Tibial nerve (tissue), 4 donors: ENCODE measurements at regions not wholly inside any gene's neighbourhood (a gene's known extent, or its start where the extent isn't known, plus 50 kb on each side); places are given as distances from the start of the nearest gene placed in this dataset.
A peak's percentile ranks its signal among the peaks of the same experiment; 100 is the strongest.

Experiments used
- DNase-seq, 2 donors: peaks; one replicate each; pipeline ENCODE4 v3.0.0-alpha.2; 2019; ENCODE audit warnings: low spot score in 2 of 2
- H3K27ac ChIP-seq, 4 donors: fragments of 200-600 bp; sonication (generic) in 3 of 4; one replicate each; pipeline ENCODE4 v1.5.1; 2017 to 2019; ENCODE audit warnings: mild to moderate bottlenecking in 1 of 4
- H3K27me3 ChIP-seq, 2 donors: fragments of 200-600 bp; sonication (generic) in 1 of 2; one replicate each; pipeline versions ENCODE4 v1.5.1 to v1.6.0; 2017 to 2019
- H3K36me3 ChIP-seq, 3 donors: fragments of 200-600 bp; sonication (generic); one replicate each; pipeline ENCODE4 v1.5.1; 2018 to 2019
- H3K4me1 ChIP-seq, 4 donors: fragments of 200-600 bp; sonication (generic) in 3 of 4; one replicate each; pipeline ENCODE4 v1.5.1; 2017 to 2019
- H3K4me3 ChIP-seq, 4 donors: fragments of 200-600 bp; sonication (generic) in 3 of 4; one replicate each; pipeline ENCODE4 v1.5.1; 2017 to 2019; ENCODE audit warnings: mild to moderate bottlenecking in 1 of 4, moderate library complexity in 1 of 4
- H3K9me3 ChIP-seq, 4 donors: fragments of 200-600 bp; sonication (generic) in 3 of 4; one replicate each; pipeline ENCODE4 v1.5.1; 2017 to 2019
- EP300 ChIP-seq, 2 donors: sonication (generic); formaldehyde crosslinking; IDR thresholded peaks; one replicate each; pipeline ENCODE4 v1.6.1; 2017; ENCODE audit warnings: antibody characterized with exemption in 2 of 2, mild to moderate bottlenecking in 1 of 2
- POLR2A ChIP-seq, 2 donors: fragments of 450-650 bp; IDR thresholded peaks; one replicate each; pipeline ENCODE4 v1.6.1; 2017; ENCODE audit warnings: antibody characterized with exemption in 2 of 2, mild to moderate bottlenecking in 2 of 2, moderate library complexity in 2 of 2
- WGBS, 2 donors: methylation state at CpG; one replicate each; pipeline ENCODE4 v1.1.5; 2018; 5-methylcytosine and 5-hydroxymethylcytosine counted together
- TF ChIP-seq, protein P1 (sequence below), 5 experiments: fragments of 200-600 bp in 3 of 5; fragments of 450-650 bp in 2 of 5; sonication (generic) in 3 of 5; IDR thresholded peaks; one replicate each; pipeline ENCODE4 v1.5.1; 2016 to 2019; ENCODE audit warnings: antibody characterized with exemption in 5 of 5, mild to moderate bottlenecking in 3 of 5, moderate library complexity in 2 of 5

DNA sequence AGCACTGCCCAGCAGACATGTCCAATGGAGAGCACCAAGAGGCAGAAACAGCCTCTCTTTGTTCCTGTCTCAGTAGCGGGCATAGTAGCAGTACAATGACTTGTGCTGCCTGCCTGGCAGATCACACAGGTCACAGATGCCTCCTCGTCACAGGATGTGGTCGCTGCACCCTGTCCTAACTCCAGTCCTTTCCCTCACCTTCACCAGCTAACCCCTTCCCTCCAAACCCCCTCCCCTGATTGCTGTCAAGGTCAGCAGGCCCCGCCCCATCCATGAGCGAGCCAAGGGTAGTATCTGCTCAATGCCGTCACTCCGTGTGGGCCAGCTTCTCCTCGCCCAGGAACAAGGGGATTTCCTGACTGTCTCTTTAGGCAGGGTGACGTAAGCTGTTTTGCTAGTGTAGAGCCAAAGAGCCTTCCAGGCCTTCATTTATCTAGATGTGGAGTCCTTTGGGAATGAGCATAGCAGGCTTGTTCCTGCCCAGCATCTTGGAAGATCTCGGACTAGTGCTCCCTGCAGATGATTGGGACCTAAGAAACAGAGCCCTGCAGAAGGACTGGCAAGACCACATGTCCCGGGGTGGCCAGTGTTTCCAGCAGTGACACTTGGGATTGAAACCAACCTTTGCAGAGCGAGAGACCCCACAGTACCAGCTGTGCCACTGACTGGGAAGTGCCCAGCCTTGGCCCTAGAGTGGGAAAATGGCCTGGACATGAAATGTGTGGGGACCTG lies 75.9 kb upstream of the TNRC6C start:
- H3K36me3 ChIP-seq = no peaks in the 10 kb centered on the region
- H3K4me1 ChIP-seq = peaks cover 0 to 53% (median 36%) of the 10 kb centered on the region in 4 donors
- WGBS, 2 donors = 32 to 49% methylated on average over 11 to 12 of the region's 12 CpGs
- H3K9me3 ChIP-seq = no peaks in the 10 kb centered on the region
- no peak overlapping the region for H3K4me3 ChIP-seq
- no peaks in the 10 kb centered on the region for H3K27me3 ChIP-seq
- DNase-seq = peak in 1 of 2 donors; percentile 40
- H3K27ac ChIP-seq = peak overlapping the region in 3 of 4 donors; percentile 35 to 64 (median 49)
- TF ChIP-seq EP300 (IDR thresholded peaks at IDR 0.05) (peak in 1 of 2 donors; percentile 23), POLR2A (IDR thresholded peaks at IDR 0.05) (no peak)
- TF ChIP-seq, protein P1, sequence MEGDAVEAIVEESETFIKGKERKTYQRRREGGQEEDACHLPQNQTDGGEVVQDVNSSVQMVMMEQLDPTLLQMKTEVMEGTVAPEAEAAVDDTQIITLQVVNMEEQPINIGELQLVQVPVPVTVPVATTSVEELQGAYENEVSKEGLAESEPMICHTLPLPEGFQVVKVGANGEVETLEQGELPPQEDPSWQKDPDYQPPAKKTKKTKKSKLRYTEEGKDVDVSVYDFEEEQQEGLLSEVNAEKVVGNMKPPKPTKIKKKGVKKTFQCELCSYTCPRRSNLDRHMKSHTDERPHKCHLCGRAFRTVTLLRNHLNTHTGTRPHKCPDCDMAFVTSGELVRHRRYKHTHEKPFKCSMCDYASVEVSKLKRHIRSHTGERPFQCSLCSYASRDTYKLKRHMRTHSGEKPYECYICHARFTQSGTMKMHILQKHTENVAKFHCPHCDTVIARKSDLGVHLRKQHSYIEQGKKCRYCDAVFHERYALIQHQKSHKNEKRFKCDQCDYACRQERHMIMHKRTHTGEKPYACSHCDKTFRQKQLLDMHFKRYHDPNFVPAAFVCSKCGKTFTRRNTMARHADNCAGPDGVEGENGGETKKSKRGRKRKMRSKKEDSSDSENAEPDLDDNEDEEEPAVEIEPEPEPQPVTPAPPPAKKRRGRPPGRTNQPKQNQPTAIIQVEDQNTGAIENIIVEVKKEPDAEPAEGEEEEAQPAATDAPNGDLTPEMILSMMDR (IDR thresholded peaks at IDR 0.05) = no peak

DNA sequence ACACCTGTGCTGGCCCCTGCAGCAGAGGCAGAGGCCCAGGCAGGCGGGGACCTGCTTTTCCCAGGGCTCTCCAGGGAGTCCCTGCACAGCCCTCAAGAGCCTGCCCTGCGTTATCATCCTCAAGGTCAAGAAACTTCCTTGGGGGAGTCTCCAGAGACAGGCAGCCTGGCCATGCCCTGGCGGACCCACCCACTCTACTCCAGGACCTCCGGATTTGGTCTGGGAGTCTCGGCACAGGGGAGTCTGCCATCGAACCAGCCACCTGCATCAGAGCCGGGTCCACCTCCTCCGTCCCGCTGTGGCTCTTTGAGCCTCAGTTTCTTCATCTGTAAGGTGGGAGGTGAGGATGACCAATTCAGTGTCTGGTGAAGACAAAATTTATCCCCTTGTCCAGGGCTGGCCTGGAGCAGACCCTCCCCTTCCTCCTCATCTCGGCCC lies 75.3 kb upstream of the TNRC6C start:
- H3K4me3 ChIP-seq = no peak overlapping the region
- H3K27ac ChIP-seq = peak overlapping the region in 3 of 4 donors; percentile 35 to 64 (median 49)
- 97% methylated on average over 9 of the region's 10 CpGs for WGBS, 2 donors
- no peaks in the 10 kb centered on the region for H3K9me3 ChIP-seq
- TF ChIP-seq EP300 (IDR thresholded peaks at IDR 0.05) (no peak), POLR2A (IDR thresholded peaks at IDR 0.05) (no peak)
- TF ChIP-seq, protein P1 (IDR thresholded peaks at IDR 0.05) = no peak
- peaks cover 0 to 58% (median 36%) of the 10 kb centered on the region in 4 donors for H3K4me1 ChIP-seq
- no peak for DNase-seq
- H3K36me3 ChIP-seq = no peaks in the 10 kb centered on the region
- H3K27me3 ChIP-seq = no peaks in the 10 kb centered on the region

DNA sequence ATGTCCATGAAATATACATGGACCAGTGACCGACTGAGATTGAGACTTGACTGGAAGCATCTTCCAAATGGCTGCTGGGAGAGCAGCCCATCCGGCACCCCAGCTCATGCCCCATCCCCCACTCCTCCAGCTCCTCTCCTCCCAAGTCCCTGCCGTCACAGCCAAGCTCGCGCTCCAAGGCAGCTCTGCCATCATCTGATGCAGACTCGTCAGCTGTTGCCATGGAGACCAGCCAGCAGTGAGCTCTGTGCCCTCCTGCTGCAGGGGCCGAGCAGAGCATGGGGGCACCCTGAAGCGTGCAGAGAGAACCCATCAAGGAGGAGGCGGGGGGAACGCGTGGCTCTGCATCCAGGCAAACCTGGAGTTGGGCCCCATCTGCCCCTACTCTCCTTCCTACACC lies 74.5 kb upstream of the TNRC6C start:
- Histone ChIP-seq H3K9me3 (no peaks in the 10 kb centered on the region), H3K4me3 (no peak overlapping the region), H3K27ac (peak overlapping the region in 1 of 4 donors; percentile 1), H3K4me1 (peaks cover 0 to 60% (median 36%) of the 10 kb centered on the region in 4 donors), H3K36me3 (no peaks in the 10 kb centered on the region), H3K27me3 (no peaks in the 10 kb centered on the region)
- 63 to 65% methylated on average over 11 of the region's 11 CpGs for WGBS, 2 donors
- DNase-seq = no peak
- TF ChIP-seq, protein P1 (IDR thresholded peaks at IDR 0.05) = no peak
- TF ChIP-seq POLR2A (IDR thresholded peaks at IDR 0.05) (no peak), EP300 (IDR thresholded peaks at IDR 0.05) (no peak)

DNA sequence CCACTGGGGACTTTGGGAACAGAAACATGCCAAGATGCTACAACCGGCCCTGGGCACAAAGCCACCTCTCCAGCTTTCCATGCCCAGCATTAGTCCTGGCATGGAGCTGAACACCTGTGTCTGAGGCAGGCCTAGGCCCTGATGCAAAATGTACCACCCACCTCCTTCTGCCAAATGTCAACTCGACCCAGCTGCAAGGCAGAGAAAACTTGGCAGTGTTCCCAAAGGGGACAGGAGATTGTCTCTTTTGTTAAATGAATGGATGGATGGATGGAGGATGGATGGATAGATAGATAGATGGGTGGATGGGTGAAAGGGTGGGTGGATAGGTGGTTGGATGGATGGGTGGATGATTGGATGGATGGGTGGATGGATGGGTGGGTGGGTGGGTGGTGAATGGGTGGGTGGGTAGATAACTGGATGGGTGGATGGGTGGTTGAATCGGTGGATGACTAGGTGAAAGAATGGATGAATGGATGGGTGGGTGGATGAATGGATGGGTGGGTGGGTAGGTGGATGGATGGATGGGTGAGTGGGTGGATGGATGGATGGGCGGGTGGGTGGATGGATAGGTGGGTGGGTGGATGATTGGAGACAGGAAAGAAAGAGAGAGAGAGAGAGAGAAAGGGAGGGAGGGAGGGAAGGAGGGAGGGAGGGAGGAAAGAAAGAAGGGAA lies 73.4 kb upstream of the TNRC6C start:
- Histone ChIP-seq H3K36me3 (no peaks in the 10 kb centered on the region), H3K27ac (no peak overlapping the region), H3K9me3 (no peaks in the 10 kb centered on the region), H3K4me1 (peaks cover 0 to 58% (median 36%) of the 10 kb centered on the region in 4 donors), H3K27me3 (no peaks in the 10 kb centered on the region), H3K4me3 (no peak overlapping the region)
- no peak for DNase-seq
- TF ChIP-seq, protein P1 (IDR thresholded peaks at IDR 0.05) = no peak
- TF ChIP-seq POLR2A (IDR thresholded peaks at IDR 0.05) = no peak
- TF ChIP-seq EP300 (IDR thresholded peaks at IDR 0.05) = no peak
- WGBS, 2 donors = 65 to 85% methylated on average over 3 of the region's 4 CpGs
